ENCODE measurements at regions not wholly inside any gene's neighbourhood (a gene's known extent, or its start where the extent isn't known, plus 50 kb on each side); places are given as distances from the start of the nearest gene placed in this dataset.

- H3K4me3 ChIP-seq (ENCODE audit: low read depth in 2 of 2, low read length in 2 of 2) = no peak overlapping the region
- H3K27me3 ChIP-seq (ENCODE audit: control insufficient read depth, insufficient read depth, low read length) = no peaks in the 10 kb centered on the region
- ATAC-seq (no peak), DNase-seq (ENCODE audit: low read depth, low spot score) (no peak)
- intact Hi-C loops (cut with micrococcal nuclease; ENCODE audit: unreplicated experiment) = no loop called here
- POLR2A ChIA-PET = no interaction called here
- TF ChIP-seq SIN3A (IDR thresholded peaks at IDR 0.05; ENCODE audit: borderline replicate concordance, insufficient read depth, low read depth, low read length) (no peak), TCF7L2 (IDR thresholded peaks at IDR 0.05; ENCODE audit: low read depth, low read length) (no peak)
- CTCF ChIA-PET = no interaction called here
- in situ Hi-C loops (cut with HindIII; ENCODE audit: low pct_unique_long_range_greater_than_20kb, low sequenced_read_pairs) = no loop called here
- BruUV-seq (replicated peaks) = no TSS peak
- no peaks in the 10 kb centered on the region for H3K36me3 ChIP-seq (ENCODE audit: control insufficient read depth, insufficient read depth, low read length)
- H3K27ac ChIP-seq (ENCODE audit: low read length) = no peak overlapping the region
- no peaks in the 10 kb centered on the region for H3K4me1 ChIP-seq (ENCODE audit: control insufficient read depth, insufficient read depth, low read length)
- H3K9me3 ChIP-seq (ENCODE audit: control insufficient read depth, insufficient read depth, low read depth, low read length) = no peaks in the 10 kb centered on the region
Measured at GRCh38 chr6:82095091-82095490, 152.5 kb downstream of the IBTK start.

DNA sequence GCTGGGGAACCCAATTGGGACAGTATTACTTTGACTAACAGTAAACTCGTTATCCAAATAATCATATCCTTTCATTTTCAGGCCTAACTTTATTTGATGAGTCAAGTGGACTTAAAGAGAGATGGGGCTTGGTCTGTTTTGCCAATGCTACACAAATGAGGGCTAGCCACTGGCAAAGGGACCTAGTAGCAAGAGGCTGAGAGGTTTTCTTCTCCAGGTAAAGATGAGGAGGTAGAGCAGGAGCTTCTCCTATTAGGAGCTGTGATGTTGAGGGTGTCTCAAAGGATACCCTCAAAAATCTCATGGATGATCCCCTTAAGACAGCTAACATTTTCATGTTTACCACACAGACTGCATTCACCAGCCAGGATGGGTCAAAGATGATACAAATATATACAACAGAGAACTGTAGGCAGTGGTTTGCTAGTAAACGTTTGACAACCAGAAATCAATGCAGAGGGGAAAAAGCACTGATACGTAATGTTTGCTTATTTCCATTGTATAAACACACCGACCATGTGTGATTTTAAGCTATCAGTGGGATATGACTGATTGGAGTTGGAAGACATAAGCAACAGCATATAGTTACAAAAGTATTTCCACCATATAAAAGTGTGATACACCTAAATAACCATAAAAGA lies 153.3 kb downstream of the IBTK start:
- intact Hi-C loops (cut with micrococcal nuclease; ENCODE audit: unreplicated experiment) = no loop called here
- H3K9me3 ChIP-seq (ENCODE audit: control insufficient read depth, insufficient read depth, low read depth, low read length) = no peaks in the 10 kb centered on the region
- BruUV-seq (replicated peaks) = no TSS peak
- H3K36me3 ChIP-seq (ENCODE audit: control insufficient read depth, insufficient read depth, low read length) = no peaks in the 10 kb centered on the region
- ATAC-seq (no peak), DNase-seq (ENCODE audit: low read depth, low spot score) (no peak)
- CTCF ChIA-PET = no interaction called here
- in situ Hi-C loops (cut with HindIII; ENCODE audit: low pct_unique_long_range_greater_than_20kb, low sequenced_read_pairs) = no loop called here
- no peaks in the 10 kb centered on the region for H3K4me1 ChIP-seq (ENCODE audit: control insufficient read depth, insufficient read depth, low read length)
- H3K27me3 ChIP-seq (ENCODE audit: control insufficient read depth, insufficient read depth, low read length) = no peaks in the 10 kb centered on the region
- H3K4me3 ChIP-seq (ENCODE audit: low read depth in 2 of 2, low read length in 2 of 2) = no peak overlapping the region
- TF ChIP-seq CTCF (IDR thresholded peaks at IDR 0.05) (no peak), SIN3A (IDR thresholded peaks at IDR 0.05; ENCODE audit: borderline replicate concordance, insufficient read depth, low read depth, low read length) (no peak), TCF7L2 (IDR thresholded peaks at IDR 0.05; ENCODE audit: low read depth, low read length) (no peak), POLR2AphosphoS5 (IDR thresholded peaks at IDR 0.05; ENCODE audit: low read depth, low read length) (no peak)
- TF ChIP-seq, protein P1, sequence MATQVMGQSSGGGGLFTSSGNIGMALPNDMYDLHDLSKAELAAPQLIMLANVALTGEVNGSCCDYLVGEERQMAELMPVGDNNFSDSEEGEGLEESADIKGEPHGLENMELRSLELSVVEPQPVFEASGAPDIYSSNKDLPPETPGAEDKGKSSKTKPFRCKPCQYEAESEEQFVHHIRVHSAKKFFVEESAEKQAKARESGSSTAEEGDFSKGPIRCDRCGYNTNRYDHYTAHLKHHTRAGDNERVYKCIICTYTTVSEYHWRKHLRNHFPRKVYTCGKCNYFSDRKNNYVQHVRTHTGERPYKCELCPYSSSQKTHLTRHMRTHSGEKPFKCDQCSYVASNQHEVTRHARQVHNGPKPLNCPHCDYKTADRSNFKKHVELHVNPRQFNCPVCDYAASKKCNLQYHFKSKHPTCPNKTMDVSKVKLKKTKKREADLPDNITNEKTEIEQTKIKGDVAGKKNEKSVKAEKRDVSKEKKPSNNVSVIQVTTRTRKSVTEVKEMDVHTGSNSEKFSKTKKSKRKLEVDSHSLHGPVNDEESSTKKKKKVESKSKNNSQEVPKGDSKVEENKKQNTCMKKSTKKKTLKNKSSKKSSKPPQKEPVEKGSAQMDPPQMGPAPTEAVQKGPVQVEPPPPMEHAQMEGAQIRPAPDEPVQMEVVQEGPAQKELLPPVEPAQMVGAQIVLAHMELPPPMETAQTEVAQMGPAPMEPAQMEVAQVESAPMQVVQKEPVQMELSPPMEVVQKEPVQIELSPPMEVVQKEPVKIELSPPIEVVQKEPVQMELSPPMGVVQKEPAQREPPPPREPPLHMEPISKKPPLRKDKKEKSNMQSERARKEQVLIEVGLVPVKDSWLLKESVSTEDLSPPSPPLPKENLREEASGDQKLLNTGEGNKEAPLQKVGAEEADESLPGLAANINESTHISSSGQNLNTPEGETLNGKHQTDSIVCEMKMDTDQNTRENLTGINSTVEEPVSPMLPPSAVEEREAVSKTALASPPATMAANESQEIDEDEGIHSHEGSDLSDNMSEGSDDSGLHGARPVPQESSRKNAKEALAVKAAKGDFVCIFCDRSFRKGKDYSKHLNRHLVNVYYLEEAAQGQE (IDR thresholded peaks at IDR 0.05; ENCODE audit: insufficient read depth in 1 of 2, low read depth in 2 of 2, low read length in 1 of 2) = no peak
- POLR2A ChIA-PET = no interaction called here
- H3K27ac ChIP-seq (ENCODE audit: low read length) = no peak overlapping the region

GRCh38 chr6:82088978-82089771 lies 158.4 kb downstream of the IBTK start:
- H3K27me3 ChIP-seq (ENCODE audit: control insufficient read depth, insufficient read depth, low read length) = no peaks in the 10 kb centered on the region
- no peaks in the 10 kb centered on the region for H3K36me3 ChIP-seq (ENCODE audit: control insufficient read depth, insufficient read depth, low read length)
- ChIA-PET CTCF (no interaction called here), POLR2A (no interaction called here)
- TF ChIP-seq SIN3A (IDR thresholded peaks at IDR 0.05; ENCODE audit: borderline replicate concordance, insufficient read depth, low read depth, low read length) (no peak), TCF7L2 (IDR thresholded peaks at IDR 0.05; ENCODE audit: low read depth, low read length) (no peak), CTCF (IDR thresholded peaks at IDR 0.05) (no peak), POLR2AphosphoS5 (IDR thresholded peaks at IDR 0.05; ENCODE audit: low read depth, low read length) (no peak)
- TF ChIP-seq, protein P1 (IDR thresholded peaks at IDR 0.05; ENCODE audit: insufficient read depth in 1 of 2, low read depth in 2 of 2, low read length in 1 of 2) = no peak
- intact Hi-C loops (cut with micrococcal nuclease; ENCODE audit: unreplicated experiment) = no loop called here
- DNase-seq (ENCODE audit: low read depth, low spot score) (no peak), ATAC-seq (no peak)
- H3K4me1 ChIP-seq (ENCODE audit: control insufficient read depth, insufficient read depth, low read length) = no peaks in the 10 kb centered on the region
- no peak overlapping the region for H3K4me3 ChIP-seq (ENCODE audit: low read depth in 2 of 2, low read length in 2 of 2)
- no peak overlapping the region for H3K27ac ChIP-seq (ENCODE audit: low read length)
- no TSS peak for BruUV-seq (replicated peaks)
- H3K9me3 ChIP-seq (ENCODE audit: control insufficient read depth, insufficient read depth, low read depth, low read length) = no peaks in the 10 kb centered on the region
- in situ Hi-C loops (cut with HindIII; ENCODE audit: low pct_unique_long_range_greater_than_20kb, low sequenced_read_pairs) = no loop called here

All from Panc1 (cell line).